Stomach (tissue), 4 donors: ENCODE measurements at regions not wholly inside any gene's neighbourhood (a gene's known extent, or its start where the extent isn't known, plus 50 kb on each side); places are given as distances from the start of the nearest gene placed in this dataset.

Experiments
- POLR2A ChIP-seq, 4 donors: fragments of 450-650 bp; IDR thresholded peaks; one replicate each; pipeline ENCODE4 v1.6.1; 2016; ENCODE audit warnings: antibody characterized with exemption in 4 of 4, control low read depth in 2 of 4, mild to moderate bottlenecking in 1 of 4, moderate library complexity in 1 of 4
- POLR2AphosphoS5 ChIP-seq, 3 donors: sonication (generic); formaldehyde crosslinking; IDR thresholded peaks; one replicate each; pipeline ENCODE4 v1.6.1; 2016; ENCODE audit warnings: antibody characterized with exemption in 3 of 3
- TF ChIP-seq, protein P1 (sequence below), 7 experiments: fragments of 450-650 bp in 4 of 7; fragments of 200-600 bp in 3 of 7; sonication (generic) in 3 of 7; IDR thresholded peaks; one replicate each; pipeline ENCODE4 v1.5.1; 2016 to 2019; ENCODE audit warnings: antibody characterized with exemption in 7 of 7, control low read depth in 2 of 7, mild to moderate bottlenecking in 1 of 7

- TF ChIP-seq, protein P1, sequence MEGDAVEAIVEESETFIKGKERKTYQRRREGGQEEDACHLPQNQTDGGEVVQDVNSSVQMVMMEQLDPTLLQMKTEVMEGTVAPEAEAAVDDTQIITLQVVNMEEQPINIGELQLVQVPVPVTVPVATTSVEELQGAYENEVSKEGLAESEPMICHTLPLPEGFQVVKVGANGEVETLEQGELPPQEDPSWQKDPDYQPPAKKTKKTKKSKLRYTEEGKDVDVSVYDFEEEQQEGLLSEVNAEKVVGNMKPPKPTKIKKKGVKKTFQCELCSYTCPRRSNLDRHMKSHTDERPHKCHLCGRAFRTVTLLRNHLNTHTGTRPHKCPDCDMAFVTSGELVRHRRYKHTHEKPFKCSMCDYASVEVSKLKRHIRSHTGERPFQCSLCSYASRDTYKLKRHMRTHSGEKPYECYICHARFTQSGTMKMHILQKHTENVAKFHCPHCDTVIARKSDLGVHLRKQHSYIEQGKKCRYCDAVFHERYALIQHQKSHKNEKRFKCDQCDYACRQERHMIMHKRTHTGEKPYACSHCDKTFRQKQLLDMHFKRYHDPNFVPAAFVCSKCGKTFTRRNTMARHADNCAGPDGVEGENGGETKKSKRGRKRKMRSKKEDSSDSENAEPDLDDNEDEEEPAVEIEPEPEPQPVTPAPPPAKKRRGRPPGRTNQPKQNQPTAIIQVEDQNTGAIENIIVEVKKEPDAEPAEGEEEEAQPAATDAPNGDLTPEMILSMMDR (IDR thresholded peaks at IDR 0.05): no peak
- TF ChIP-seq POLR2A (IDR thresholded peaks at IDR 0.05) (no peak), POLR2AphosphoS5 (IDR thresholded peaks at IDR 0.05) (no peak)
Measured at GRCh38 chr3:18679238-18679637, 254.1 kb upstream of the SATB1 start.
